Mesothelial cell of epicardium (in vitro differentiated cells): ENCODE measurements at regions not wholly inside any gene's neighbourhood (a gene's known extent, or its start where the extent isn't known, plus 50 kb on each side); places are given as distances from the start of the nearest gene placed in this dataset.
"Not testable (repeated sequence)": the region's sequence is repeated elsewhere in the genome, so short reads cannot be mapped to it uniquely, and the experiment has no call there.

Experiments
- DNase-seq, 2 experiments: peaks; one replicate each; pipeline ENCODE4 v3.0.0; 2021; ENCODE audit warnings: low spot score in 2 of 2; ENCODE audit not compliant: unreplicated experiment in 2 of 2
- H3K27ac Mint-ChIP-seq: 2 replicates; pipeline ENCODE4 v1.8.0; 2021; ENCODE audit warnings: mixed read lengths
- H3K27me3 Mint-ChIP-seq: 2 replicates; pipeline ENCODE4 v1.8.0; 2021; ENCODE audit warnings: low read depth, mixed read lengths
- H3K36me3 Mint-ChIP-seq: 2 replicates; pipeline ENCODE4 v1.8.0; 2021; ENCODE audit warnings: mixed read lengths
- H3K4me1 Mint-ChIP-seq: 2 replicates; pipeline ENCODE4 v1.8.0; 2021; ENCODE audit warnings: mixed read lengths
- H3K4me3 Mint-ChIP-seq: 2 replicates; pipeline ENCODE4 v1.8.0; 2021; ENCODE audit warnings: mild to moderate bottlenecking, moderate library complexity, mixed read lengths
- H3K9me3 Mint-ChIP-seq: 2 replicates; pipeline ENCODE4 v1.8.0; 2021; ENCODE audit warnings: mixed read lengths
- TF ChIP-seq, protein P1 (sequence below): fragments of 200-600 bp; sonication (generic); IDR thresholded peaks from one replicate; pipeline ENCODE4 v1.5.0; 2021; ENCODE audit warnings: antibody characterized with exemption; ENCODE audit not compliant: unreplicated experiment

DNA sequence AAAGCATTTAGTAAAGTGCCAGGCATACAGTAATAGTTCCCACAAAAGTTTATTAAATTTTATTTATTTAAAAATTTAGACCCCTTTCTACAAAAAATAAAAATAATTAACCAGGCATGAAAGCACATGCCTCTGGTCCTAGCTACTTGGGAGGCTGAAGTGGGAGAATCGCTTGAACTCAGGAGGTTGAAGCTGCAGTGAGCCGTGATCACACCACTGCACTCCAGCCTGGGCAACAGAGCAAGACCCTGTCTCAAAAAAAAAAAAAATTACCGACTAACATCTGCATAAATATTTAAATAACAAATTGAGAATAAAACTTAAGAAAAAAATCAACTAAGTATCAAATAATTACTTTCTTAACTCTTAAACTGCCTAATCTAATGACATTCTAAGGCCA is 64.3 kb upstream of the TRIM24 start:
- Mint-ChIP-seq H3K36me3 (peaks cover 1% of the 10 kb centered on the region), H3K27ac (no peak overlapping the region), H3K4me3 (no peak overlapping the region), H3K27me3 (no peaks in the 10 kb centered on the region), H3K4me1 (peaks cover 10% of the 10 kb centered on the region), H3K9me3 (peaks cover 12% of the 10 kb centered on the region)
- no peak for DNase-seq
- TF ChIP-seq, protein P1, sequence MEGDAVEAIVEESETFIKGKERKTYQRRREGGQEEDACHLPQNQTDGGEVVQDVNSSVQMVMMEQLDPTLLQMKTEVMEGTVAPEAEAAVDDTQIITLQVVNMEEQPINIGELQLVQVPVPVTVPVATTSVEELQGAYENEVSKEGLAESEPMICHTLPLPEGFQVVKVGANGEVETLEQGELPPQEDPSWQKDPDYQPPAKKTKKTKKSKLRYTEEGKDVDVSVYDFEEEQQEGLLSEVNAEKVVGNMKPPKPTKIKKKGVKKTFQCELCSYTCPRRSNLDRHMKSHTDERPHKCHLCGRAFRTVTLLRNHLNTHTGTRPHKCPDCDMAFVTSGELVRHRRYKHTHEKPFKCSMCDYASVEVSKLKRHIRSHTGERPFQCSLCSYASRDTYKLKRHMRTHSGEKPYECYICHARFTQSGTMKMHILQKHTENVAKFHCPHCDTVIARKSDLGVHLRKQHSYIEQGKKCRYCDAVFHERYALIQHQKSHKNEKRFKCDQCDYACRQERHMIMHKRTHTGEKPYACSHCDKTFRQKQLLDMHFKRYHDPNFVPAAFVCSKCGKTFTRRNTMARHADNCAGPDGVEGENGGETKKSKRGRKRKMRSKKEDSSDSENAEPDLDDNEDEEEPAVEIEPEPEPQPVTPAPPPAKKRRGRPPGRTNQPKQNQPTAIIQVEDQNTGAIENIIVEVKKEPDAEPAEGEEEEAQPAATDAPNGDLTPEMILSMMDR = no peak

DNA sequence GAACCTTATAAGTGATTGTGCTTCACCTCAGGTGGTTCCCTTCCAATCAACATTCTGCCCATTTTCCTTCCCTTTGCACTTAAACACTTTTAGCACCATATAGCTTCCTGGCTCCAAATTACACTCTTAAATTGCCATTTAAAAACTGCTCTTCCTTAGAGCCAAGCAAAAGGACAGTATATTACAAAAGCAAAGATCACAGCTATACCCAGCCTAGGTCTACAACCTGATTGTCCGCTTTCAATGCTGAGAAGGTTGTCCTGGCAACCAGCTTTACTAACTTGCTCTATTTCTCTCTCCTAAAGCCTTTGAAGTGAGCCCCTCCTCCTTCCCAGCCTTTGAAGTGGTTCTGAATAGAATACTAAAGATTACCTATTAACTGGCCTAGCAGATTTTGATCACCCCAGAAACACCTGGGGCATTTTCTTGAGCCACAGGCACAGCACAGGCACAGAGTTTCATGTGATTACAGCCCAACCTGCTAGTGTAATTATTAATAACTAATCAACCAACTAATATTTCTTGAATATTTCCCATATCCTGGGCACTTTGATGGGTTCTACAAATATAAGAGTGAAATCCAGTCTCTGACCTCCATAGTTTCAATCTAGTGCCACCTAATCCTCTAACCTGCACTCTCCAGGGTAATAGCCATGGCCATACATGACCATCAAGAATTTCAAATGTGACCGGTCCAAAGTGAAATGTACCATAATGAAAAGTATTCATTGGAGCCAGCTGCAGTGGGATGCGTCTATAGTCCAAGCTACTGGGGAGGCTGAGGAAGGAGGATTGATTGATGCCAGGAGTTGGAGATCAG is 63.6 kb upstream of the TRIM24 start:
- H3K27me3 Mint-ChIP-seq = no peaks in the 10 kb centered on the region
- TF ChIP-seq, protein P1 = no peak
- H3K4me3 Mint-ChIP-seq = no peak overlapping the region
- H3K4me1 Mint-ChIP-seq = peaks cover 10% of the 10 kb centered on the region
- H3K36me3 Mint-ChIP-seq = peaks cover 1% of the 10 kb centered on the region
- DNase-seq = no peak
- peaks cover 12% of the 10 kb centered on the region for H3K9me3 Mint-ChIP-seq
- peak overlapping the region; percentile 37 for H3K27ac Mint-ChIP-seq

DNA sequence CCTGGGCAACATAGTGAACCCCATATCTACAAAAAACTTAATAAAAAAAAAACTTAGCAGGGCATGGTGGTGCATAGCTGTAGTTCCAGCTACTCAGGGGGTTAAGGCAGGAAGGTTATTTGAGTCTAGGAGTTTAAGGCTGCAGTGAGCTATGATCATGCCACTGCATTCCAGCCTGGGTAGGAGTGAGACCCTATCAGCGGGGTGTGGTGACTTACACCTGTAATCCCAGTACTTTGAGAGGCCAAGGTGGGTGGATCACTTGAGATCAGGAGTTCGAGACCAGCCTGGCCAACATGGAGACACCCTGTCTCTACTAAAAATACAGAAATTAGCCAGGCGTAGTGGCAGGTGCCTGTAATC is 63.0 kb upstream of the TRIM24 start:
- H3K4me3 Mint-ChIP-seq, H3K27me3 Mint-ChIP-seq, H3K27ac Mint-ChIP-seq, DNase-seq, H3K36me3 Mint-ChIP-seq: not testable (repeated sequence)
- Mint-ChIP-seq H3K9me3 (peaks cover 12% of the 10 kb centered on the region), H3K4me1 (peaks cover 10% of the 10 kb centered on the region)

DNA sequence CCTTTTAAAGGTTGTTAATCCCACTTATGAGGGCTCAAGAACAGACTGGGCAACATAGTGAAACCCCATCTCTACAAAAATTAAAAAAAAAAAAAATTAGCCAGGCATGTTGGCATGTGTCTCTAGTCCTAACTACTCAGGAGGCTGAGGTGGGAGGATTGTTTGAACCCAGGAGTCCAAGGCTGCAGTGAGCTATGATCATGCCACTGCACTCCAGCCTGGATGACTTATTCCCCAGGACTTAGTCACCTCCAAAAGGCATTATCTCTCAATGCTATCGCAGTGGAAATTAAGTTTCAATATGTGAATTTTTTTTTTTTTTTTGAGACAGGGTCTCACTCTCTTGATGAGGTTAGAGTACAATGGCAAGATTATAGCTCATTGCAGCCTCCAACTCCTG is 61.2 kb upstream of the TRIM24 start:
- DNase-seq = no peak
- H3K27ac Mint-ChIP-seq = no peak overlapping the region
- H3K36me3 Mint-ChIP-seq = peaks cover 1% of the 10 kb centered on the region
- H3K9me3 Mint-ChIP-seq = peaks cover 4% of the 10 kb centered on the region
- TF ChIP-seq, protein P1 = no peak
- H3K27me3 Mint-ChIP-seq = no peaks in the 10 kb centered on the region
- H3K4me3 Mint-ChIP-seq = no peak overlapping the region
- H3K4me1 Mint-ChIP-seq = peaks cover 10% of the 10 kb centered on the region

DNA sequence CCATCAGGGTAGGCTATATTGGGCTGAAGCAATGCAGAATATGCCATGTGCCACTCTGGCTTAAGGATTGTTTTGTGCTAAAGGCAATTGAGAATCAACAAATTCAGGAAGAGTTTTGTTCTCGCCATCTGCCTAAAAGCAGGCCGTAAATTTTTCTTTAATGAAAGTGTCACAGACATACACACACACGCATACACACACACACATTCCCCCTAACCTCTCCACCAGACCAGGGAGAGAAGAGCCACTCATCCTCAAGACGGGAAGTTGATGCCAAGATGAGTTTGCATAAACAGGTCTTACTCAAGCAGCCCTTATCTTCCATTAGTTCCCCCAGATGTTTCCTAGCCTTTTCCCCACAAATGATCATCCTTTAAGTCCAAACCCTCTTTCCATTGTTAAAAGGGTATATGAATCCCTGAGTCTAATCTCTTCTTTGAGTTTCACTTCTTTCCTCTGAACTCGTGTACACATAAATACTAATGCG is 59.6 kb upstream of the TRIM24 start:
- no peak for DNase-seq
- Mint-ChIP-seq H3K36me3 (no peaks in the 10 kb centered on the region), H3K4me3 (no peak overlapping the region), H3K4me1 (peaks cover 10% of the 10 kb centered on the region), H3K27ac (no peak overlapping the region), H3K9me3 (no peaks in the 10 kb centered on the region), H3K27me3 (no peaks in the 10 kb centered on the region)
- TF ChIP-seq, protein P1 = no peak

DNA sequence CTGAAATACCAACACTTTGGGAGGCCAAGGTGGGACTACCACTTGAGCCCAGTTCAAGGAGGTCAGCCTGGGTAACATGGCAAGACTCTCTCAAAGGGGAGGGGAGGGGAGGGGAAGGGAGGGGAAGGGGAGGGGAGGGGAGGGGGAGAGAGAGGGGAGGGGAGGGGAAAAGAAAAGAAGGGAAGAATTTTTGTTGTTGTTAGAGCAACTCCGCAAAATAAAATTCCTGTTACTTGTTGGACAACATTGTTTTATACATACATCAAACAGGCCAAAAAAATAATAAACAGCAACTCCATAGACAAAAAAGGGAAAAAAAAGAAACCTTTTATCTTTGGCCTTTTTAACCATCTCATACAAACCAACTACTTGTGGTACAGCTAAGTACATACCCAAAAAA is 57.3 kb upstream of the TRIM24 start:
- no peaks in the 10 kb centered on the region for H3K27me3 Mint-ChIP-seq
- no peaks in the 10 kb centered on the region for H3K36me3 Mint-ChIP-seq
- no peaks in the 10 kb centered on the region for H3K9me3 Mint-ChIP-seq
- no peak overlapping the region for H3K27ac Mint-ChIP-seq
- H3K4me3 Mint-ChIP-seq = no peak overlapping the region
- TF ChIP-seq, protein P1 = no peak
- H3K4me1 Mint-ChIP-seq = peaks cover 5% of the 10 kb centered on the region
- DNase-seq = no peak
